ENCODE measurements at regions not wholly inside any gene's neighbourhood (a gene's known extent, or its start where the extent isn't known, plus 50 kb on each side); places are given as distances from the start of the nearest gene placed in this dataset.

DNA sequence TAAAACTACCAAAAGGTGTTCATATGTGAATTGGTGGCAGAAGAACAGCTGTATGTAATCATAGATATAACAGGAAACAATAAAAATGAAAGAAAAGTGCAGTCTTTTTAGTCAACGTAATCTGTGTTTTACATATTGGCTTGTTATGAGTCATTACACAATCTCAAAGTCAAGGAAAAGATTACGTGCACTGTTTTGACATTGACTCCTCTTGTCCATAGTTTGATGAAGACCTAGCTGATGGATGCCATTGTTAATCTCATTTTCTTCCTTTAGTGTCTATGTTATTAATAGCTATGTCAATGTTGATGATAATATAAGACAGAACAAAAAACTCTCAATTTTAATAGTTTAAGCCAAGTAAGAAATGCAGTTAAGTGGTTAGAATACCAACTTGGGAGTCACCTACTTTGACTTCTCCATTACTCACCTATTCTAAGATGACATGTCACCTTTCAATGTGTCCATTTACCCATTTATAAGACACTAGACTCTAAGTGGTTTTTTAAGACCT lies 84.5 kb upstream of the SAMSN1 start:
- TF ChIP-seq, protein P1, sequence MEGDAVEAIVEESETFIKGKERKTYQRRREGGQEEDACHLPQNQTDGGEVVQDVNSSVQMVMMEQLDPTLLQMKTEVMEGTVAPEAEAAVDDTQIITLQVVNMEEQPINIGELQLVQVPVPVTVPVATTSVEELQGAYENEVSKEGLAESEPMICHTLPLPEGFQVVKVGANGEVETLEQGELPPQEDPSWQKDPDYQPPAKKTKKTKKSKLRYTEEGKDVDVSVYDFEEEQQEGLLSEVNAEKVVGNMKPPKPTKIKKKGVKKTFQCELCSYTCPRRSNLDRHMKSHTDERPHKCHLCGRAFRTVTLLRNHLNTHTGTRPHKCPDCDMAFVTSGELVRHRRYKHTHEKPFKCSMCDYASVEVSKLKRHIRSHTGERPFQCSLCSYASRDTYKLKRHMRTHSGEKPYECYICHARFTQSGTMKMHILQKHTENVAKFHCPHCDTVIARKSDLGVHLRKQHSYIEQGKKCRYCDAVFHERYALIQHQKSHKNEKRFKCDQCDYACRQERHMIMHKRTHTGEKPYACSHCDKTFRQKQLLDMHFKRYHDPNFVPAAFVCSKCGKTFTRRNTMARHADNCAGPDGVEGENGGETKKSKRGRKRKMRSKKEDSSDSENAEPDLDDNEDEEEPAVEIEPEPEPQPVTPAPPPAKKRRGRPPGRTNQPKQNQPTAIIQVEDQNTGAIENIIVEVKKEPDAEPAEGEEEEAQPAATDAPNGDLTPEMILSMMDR (conservative IDR thresholded peaks at IDR 0.05 in 1 of 2, IDR thresholded peaks at IDR 0.05 in 1 of 2; ENCODE audit: extremely low read depth in 1 of 2, insufficient read depth in 1 of 2, low read depth in 1 of 2, low read length in 2 of 2), result no peak
- TF ChIP-seq EZH2 (IDR thresholded peaks at IDR 0.05; ENCODE audit: borderline replicate concordance, low read length), result no peak

Data from mammary epithelial cell (primary cell).